NCI-H446 treated with DMSO at 0.1 percent for 48 hours (cell line): ENCODE measurements at regions not wholly inside any gene's neighbourhood (a gene's known extent, or its start where the extent isn't known, plus 50 kb on each side); places are given as distances from the start of the nearest gene placed in this dataset.

Experiments used
- DNase-seq: peaks from one replicate; lab custom pipeline; 2025; lab: John Stamatoyannopoulos, UW

GRCh38 chr14:66414511-66414910 lies 71.7 kb upstream of the CCDC196 start:
- no peak for DNase-seq

- no peak for DNase-seq
Measured at GRCh38 chr14:66420251-66421006, 65.7 kb upstream of the CCDC196 start.

- DNase-seq: no peak
Measured at GRCh38 chr14:66421990-66422946, 63.9 kb upstream of the CCDC196 start.

- no peak for DNase-seq
Measured at GRCh38 chr14:66425402-66425801, 60.8 kb upstream of the CCDC196 start.

- no peak for DNase-seq
Measured at GRCh38 chr14:66426451-66426850, 59.7 kb upstream of the CCDC196 start.

- no peak for DNase-seq
Measured at GRCh38 chr14:66432334-66432733, 53.8 kb upstream of the CCDC196 start.

- DNase-seq: no peak
Measured at GRCh38 chr14:66434464-66434863, 51.7 kb upstream of the CCDC196 start.

GRCh38 chr14:66435683-66436082 lies 50.5 kb upstream of the CCDC196 start:
- no peak for DNase-seq
